Motor neuron (in vitro differentiated cells): ENCODE measurements at regions not wholly inside any gene's neighbourhood (a gene's known extent, or its start where the extent isn't known, plus 50 kb on each side); places are given as distances from the start of the nearest gene placed in this dataset.

ENCODE experiments used
- ATAC-seq, 8 experiments: fragments of 200-7000 bp; cut with Tn5 transposase; replicated peaks in 6 of 8; 2 replicates each; pipeline ENCODE4 v1.8.0; 2021; ENCODE audit warnings: mild to moderate bottlenecking in 8 of 8, moderate library complexity in 8 of 8
- H3K27ac ChIP-seq, 2 donors: fragments of 250-450 bp; sonication (Bioruptor Pico); 2 replicates each; pipeline ENCODE4 v1.9.0; 2021; ENCODE audit warnings: antibody characterized with exemption in 2 of 2, mild to moderate bottlenecking in 2 of 2, moderate library complexity in 1 of 2
- H3K4me1 ChIP-seq, 2 donors: fragments of 250-450 bp; sonication (Bioruptor Pico); replicated peaks in 1 of 2; 2 replicates each; pipeline ENCODE4 v1.6.1; 2021; ENCODE audit warnings: antibody characterized with exemption in 2 of 2, mild to moderate bottlenecking in 2 of 2, moderate library complexity in 1 of 2
- H3K4me3 ChIP-seq, 5 donors: fragments of 250-450 bp; sonication (Bioruptor Pico); 2 replicates each; pipeline ENCODE4 v1.9.0; 2021; ENCODE audit warnings: antibody characterized with exemption in 5 of 5, mild to moderate bottlenecking in 5 of 5, moderate library complexity in 4 of 5
- WGBS, 10 experiments: fragments of 450-650 bp; shearing (Covaris generic); methylation state at CpG; one replicate each; pipeline ENCODE4 v1.0.0; 2022; 5-methylcytosine and 5-hydroxymethylcytosine counted together
- in situ Hi-C, 9 experiments: fragments of 400-800 bp; cut with MboI; loops; one replicate each; pipeline ENCODE4 v1.15.0; 2021; ENCODE audit warnings: low sequenced_read_pairs in 9 of 9, low pct_unique_long_range_greater_than_20kb in 2 of 9; ENCODE audit not compliant: unreplicated experiment in 9 of 9

DNA sequence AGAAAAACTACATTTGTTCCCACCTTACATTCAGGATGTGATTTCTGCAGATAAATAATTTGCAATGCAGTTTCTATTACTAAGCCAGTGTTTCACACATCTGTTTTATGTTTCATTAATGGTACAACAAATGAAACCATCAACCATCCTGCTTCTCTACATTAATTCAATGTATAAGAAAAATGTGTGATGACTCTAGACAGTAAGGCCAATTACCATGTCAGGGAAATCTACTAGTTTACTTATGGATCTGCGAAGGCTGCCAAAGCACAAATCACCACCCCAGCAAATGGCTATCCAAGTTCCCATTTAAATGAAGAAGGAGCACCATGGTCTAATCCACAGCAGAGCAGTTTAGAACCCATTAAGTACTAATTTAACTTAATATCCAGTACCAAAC, 50.1 kb upstream of the NCAM1 start:
- WGBS, 10 experiments, result 17 to 100% (median 84%) methylated on average over 1 of the region's 1 CpG; no CpG with 5 or more reads in 4 of the 10 experiments
- peaks cover 3 to 9% of the 10 kb centered on the region in 2 donors for H3K4me1 ChIP-seq
- in situ Hi-C loops, result no loop called here
- H3K27ac ChIP-seq, result no peak overlapping the region
- ATAC-seq, result no peak
- no peak overlapping the region for H3K4me3 ChIP-seq
